GM12878 (cell line): ENCODE measurements at regions not wholly inside any gene's neighbourhood (a gene's known extent, or its start where the extent isn't known, plus 50 kb on each side); places are given as distances from the start of the nearest gene placed in this dataset.
A peak's percentile ranks its signal among the peaks of the same experiment; 100 is the strongest.

Experiments used
- ATAC-seq: fragments of 200-7000 bp; cut with Tn5 transposase; 3 replicates; pipeline ENCODE4 v1.9.1; 2020; ENCODE audit warnings: mild to moderate bottlenecking, moderate library complexity
- BruUV-seq: library from RNA; stranded (reverse); fragments of 400-500 nt; replicated peaks from 2 replicates; lab custom pipeline; 2021; lab: Mats Ljungman, UMichigan
- CTCF ChIA-PET: fragments of 300-600 bp; sonication (Branson Sonifier 250); formaldehyde crosslinking; extraction: SDS; loops from one replicate; lab custom pipeline; 2021; ENCODE audit warnings: inconsistent platforms; lab: Yijun Ruan, JAX
- POLR2A ChIA-PET: fragments of 350-600 bp; formaldehyde crosslinking; extraction: SDS; loops from one replicate; lab custom pipeline; 2021; ENCODE audit warnings: inconsistent platforms; lab: Charles Lee
- RAD21 ChIA-PET: fragments of 300-600 bp; sonication (Branson Sonifier 250); formaldehyde crosslinking; loops from one replicate; lab custom pipeline; 2023; ENCODE audit warnings: antibody characterized with exemption; ENCODE audit not compliant: unreplicated experiment; lab: Charles Lee
- SMC1A ChIA-PET: fragments of 300-600 bp; sonication (Branson Sonifier 250); formaldehyde crosslinking; loops from one replicate; lab custom pipeline; 2023; ENCODE audit not compliant: unreplicated experiment, uncharacterized antibody; lab: Charles Lee
- DNase-seq: peaks from one replicate; pipeline ENCODE4 v3.0.0-alpha.2; 2011; ENCODE audit warnings: low read depth, low spot score
- FAIRE-seq: peaks from 3 replicates; lab custom pipeline; 2011; peaks lifted over from hg19 to GRCh38; lab: Jason Lieb, UNC
- H2AFZ ChIP-seq: 2 replicates; pipeline ENCODE4 v1.6.0; 2011; ENCODE audit warnings: low read depth, low read length, control low read depth; ENCODE audit not compliant: control insufficient read depth
- H3K27ac ChIP-seq: 2 replicates; pipeline ENCODE4 v1.5.1; 2011; ENCODE audit warnings: control low read depth; ENCODE audit not compliant: control insufficient read depth, insufficient read depth
- H3K27me3 ChIP-seq, 2 experiments: replicated peaks in 1 of 2; 2 replicates each; pipeline versions ENCODE4 v1.6.0 to v1.6.1; 2011; ENCODE audit warnings: low read length in 1 of 2; ENCODE audit not compliant: control insufficient read depth in 2 of 2, insufficient read depth in 2 of 2
- H3K36me3 ChIP-seq, 2 experiments: 2 replicates each; pipeline ENCODE4 v1.5.1; 2011; ENCODE audit warnings: low read length in 1 of 2; ENCODE audit not compliant: control insufficient read depth in 2 of 2, insufficient read depth in 2 of 2
- H3K4me1 ChIP-seq: 2 replicates; pipeline ENCODE4 v1.6.1; 2011; ENCODE audit warnings: mild to moderate bottlenecking, low read length, moderate library complexity, mixed read lengths; ENCODE audit not compliant: control insufficient read depth, insufficient read depth
- H3K4me2 ChIP-seq: 2 replicates; pipeline ENCODE4 v1.6.0; 2011; ENCODE audit warnings: control low read depth; ENCODE audit not compliant: control insufficient read depth, insufficient read depth
- H3K4me3 ChIP-seq: fragments of 200-600 bp; sonication (generic); 2 replicates; pipeline ENCODE4 v1.5.1; 2016
- H3K79me2 ChIP-seq: 2 replicates; pipeline ENCODE4 v1.6.0; 2011; ENCODE audit warnings: low read length; ENCODE audit not compliant: control insufficient read depth, insufficient read depth
- H3K9ac ChIP-seq: 2 replicates; pipeline ENCODE4 v1.8.0; 2011; ENCODE audit warnings: low read length, control low read depth, mixed read lengths; ENCODE audit not compliant: control insufficient read depth, insufficient read depth
- H3K9me3 ChIP-seq: replicated peaks from 3 replicates; pipeline ENCODE4 v1.5.1; 2011; ENCODE audit warnings: mild to moderate bottlenecking, low read length; ENCODE audit not compliant: control insufficient read depth, insufficient read depth
- H4K20me1 ChIP-seq: 2 replicates; pipeline ENCODE4 v1.6.0; 2011; ENCODE audit not compliant: control insufficient read depth, insufficient read depth
- CREM ChIP-seq: IDR thresholded peaks from 2 replicates; pipeline ENCODE4 v1.6.1; 2014; ENCODE audit warnings: antibody characterized with exemption, low read depth
- MYC ChIP-seq: IDR thresholded peaks from 2 replicates; pipeline ENCODE4 v1.6.1; 2011; ENCODE audit warnings: mild to moderate bottlenecking, low read length, moderate library complexity, inconsistent platforms; ENCODE audit not compliant: insufficient read depth, insufficient replicate concordance, insufficient read length, severe bottlenecking
- NR2F1 ChIP-seq: fragments of 450-650 bp; conservative IDR thresholded peaks from 2 replicates; pipeline ENCODE4 v1.6.1; 2017; ENCODE audit warnings: mild to moderate bottlenecking
- PAX5 ChIP-seq: IDR thresholded peaks from 2 replicates; pipeline ENCODE4 v1.6.1; 2011; ENCODE audit warnings: low read depth, low read length, borderline replicate concordance
- YBX1 ChIP-seq: fragments of 450-650 bp; IDR thresholded peaks from 2 replicates; pipeline ENCODE4 v1.6.1; 2016; ENCODE audit warnings: antibody characterized with exemption
- WGBS: methylation state at CpG from one replicate; pipeline ENCODE4 v1.1.6; 2016; ENCODE audit warnings: low lambda C conversion rate; ENCODE audit not compliant: insufficient replicate concordance, insufficient coverage; ENCODE audit errors: missing lambda C conversion rate; 5-methylcytosine and 5-hydroxymethylcytosine counted together
- in situ Hi-C: fragments of 300-500 bp; cut with MboI; formaldehyde crosslinking; loops from 9 replicates; pipeline ENCODE4 v1.14.3; 2018; ENCODE audit warnings: mixed read lengths
- intact Hi-C: fragments of 100-400 bp; cut with micrococcal nuclease; formaldehyde crosslinking; loops from one replicate; pipeline ENCODE4 v1.14.2; 2022; ENCODE audit not compliant: unreplicated experiment
- TF ChIP-seq, protein P1 (sequence below): IDR thresholded peaks from 2 replicates; pipeline ENCODE4 v1.6.1; 2012; ENCODE audit warnings: low read length, inconsistent platforms
- TF ChIP-seq, protein P2 (sequence below): IDR thresholded peaks from 2 replicates; pipeline ENCODE4 v1.6.1; 2012; ENCODE audit warnings: low read depth, low read length, improper control_type of control experiment
- TF ChIP-seq, protein P3 (sequence below): fragments of 450-650 bp; IDR thresholded peaks from 2 replicates; pipeline ENCODE4 v1.6.1; 2017; ENCODE audit warnings: mild to moderate bottlenecking
- TF ChIP-seq, protein P4 (sequence below): fragments of 450-650 bp; IDR thresholded peaks from 2 replicates; pipeline ENCODE4 v1.6.1; 2018; ENCODE audit warnings: mild to moderate bottlenecking, low read depth, moderate library complexity; ENCODE audit not compliant: partially characterized antibody

DNA sequence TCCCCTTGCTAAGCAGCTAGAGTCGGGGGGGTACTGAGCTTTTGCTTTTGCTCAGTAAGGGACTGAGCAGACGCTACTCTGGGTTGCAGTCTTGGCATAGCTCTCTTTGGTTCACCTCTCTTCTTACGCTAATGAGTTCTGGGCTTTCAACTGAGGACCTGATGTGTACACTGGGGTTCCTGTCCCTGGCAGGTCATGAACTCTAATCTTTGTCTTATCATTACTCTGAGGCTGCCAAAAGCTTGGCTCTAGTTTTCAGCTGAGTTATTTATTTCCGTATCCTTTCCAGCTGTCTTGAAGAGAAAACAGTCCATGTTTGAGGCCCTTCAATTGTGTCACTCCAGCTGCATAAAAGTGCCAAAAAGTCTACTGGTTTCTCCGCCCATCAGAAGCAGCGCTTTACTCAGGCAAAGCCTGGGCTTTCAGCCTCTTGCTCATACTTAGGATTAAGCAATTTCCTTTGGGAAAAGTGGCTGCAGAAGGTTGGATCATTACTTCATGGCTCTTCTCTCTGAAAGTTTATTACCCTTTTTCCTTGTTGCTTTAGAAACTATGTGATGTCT lies 121.0 kb upstream of the STOX2 start:
- SMC1A ChIA-PET = interaction anchor here (0.6 to 0.7 kb wide), 2 partner anchors 43 to 789 kb away, joined by 3 to 4 read pairs; no protein-coding TSS in a partner anchor
- RAD21 ChIA-PET = no interaction called here
- ATAC-seq (no peak), DNase-seq (no peak), FAIRE-seq (no peak)
- Histone ChIP-seq H3K27ac (no peak overlapping the region), H3K9me3 (no peaks in the 10 kb centered on the region; the same call in 1 of the 3 replicates), H3K36me3 (no peaks in the 10 kb centered on the region), H4K20me1 (no peaks in the 10 kb centered on the region), H3K9ac (no peak overlapping the region), H2AFZ (no peak overlapping the region), H3K79me2 (no peaks in the 10 kb centered on the region), H3K27me3 (no peaks in the 10 kb centered on the region), H3K4me2 (no peak overlapping the region), H3K4me1 (no peaks in the 10 kb centered on the region), H3K4me3 (no peak overlapping the region)
- no TSS peak for BruUV-seq
- CTCF ChIA-PET = no interaction called here
- 57% methylated on average over 6 of the region's 6 CpGs for WGBS
- TF ChIP-seq, protein P1, sequence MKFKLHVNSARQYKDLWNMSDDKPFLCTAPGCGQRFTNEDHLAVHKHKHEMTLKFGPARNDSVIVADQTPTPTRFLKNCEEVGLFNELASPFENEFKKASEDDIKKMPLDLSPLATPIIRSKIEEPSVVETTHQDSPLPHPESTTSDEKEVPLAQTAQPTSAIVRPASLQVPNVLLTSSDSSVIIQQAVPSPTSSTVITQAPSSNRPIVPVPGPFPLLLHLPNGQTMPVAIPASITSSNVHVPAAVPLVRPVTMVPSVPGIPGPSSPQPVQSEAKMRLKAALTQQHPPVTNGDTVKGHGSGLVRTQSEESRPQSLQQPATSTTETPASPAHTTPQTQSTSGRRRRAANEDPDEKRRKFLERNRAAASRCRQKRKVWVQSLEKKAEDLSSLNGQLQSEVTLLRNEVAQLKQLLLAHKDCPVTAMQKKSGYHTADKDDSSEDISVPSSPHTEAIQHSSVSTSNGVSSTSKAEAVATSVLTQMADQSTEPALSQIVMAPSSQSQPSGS = no peak
- TF ChIP-seq, protein P2, sequence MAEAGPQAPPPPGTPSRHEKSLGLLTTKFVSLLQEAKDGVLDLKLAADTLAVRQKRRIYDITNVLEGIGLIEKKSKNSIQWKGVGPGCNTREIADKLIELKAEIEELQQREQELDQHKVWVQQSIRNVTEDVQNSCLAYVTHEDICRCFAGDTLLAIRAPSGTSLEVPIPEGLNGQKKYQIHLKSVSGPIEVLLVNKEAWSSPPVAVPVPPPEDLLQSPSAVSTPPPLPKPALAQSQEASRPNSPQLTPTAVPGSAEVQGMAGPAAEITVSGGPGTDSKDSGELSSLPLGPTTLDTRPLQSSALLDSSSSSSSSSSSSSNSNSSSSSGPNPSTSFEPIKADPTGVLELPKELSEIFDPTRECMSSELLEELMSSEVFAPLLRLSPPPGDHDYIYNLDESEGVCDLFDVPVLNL = no peak
- TF ChIP-seq PAX5 = no peak
- intact Hi-C loops = no loop called here
- in situ Hi-C loops = no loop called here
- POLR2A ChIA-PET = no interaction called here

DNA sequence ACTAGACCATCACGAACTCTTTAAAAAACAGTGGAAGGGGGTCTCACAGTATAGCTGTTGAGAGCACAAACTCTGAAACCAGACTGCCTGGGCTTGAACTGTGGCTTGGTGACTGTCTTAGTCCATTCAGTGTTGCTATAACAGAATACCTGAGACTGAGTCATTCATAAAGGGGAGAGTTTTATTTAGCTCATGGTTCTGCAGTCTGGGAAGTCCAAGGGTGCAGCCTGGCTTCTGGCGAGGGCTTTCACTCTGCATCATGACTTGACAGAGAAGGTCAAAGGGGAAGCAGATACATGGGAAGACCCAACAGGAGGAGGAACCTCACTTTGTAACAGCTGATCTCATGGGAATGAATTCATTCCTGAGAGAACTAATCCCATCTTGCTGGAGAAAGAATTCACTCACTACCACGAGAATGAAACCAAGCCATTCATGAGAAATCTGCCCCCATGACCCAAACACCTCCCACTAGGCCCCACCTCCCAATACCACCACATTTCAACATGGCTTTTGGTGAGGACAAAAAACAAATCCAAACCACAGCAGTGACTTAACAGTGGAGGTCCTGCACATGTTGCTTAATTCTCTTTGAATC lies 116.7 kb upstream of the STOX2 start:
- in situ Hi-C loops (no loop called here), intact Hi-C loops (no loop called here)
- ATAC-seq = peak; percentile 61
- Histone ChIP-seq H3K9ac (no peak overlapping the region), H3K27me3 (no peaks in the 10 kb centered on the region), H3K9me3 (no peaks in the 10 kb centered on the region; the same call in 1 of the 3 replicates), H3K4me3 (no peak overlapping the region), H3K4me2 (no peak overlapping the region), H3K79me2 (no peaks in the 10 kb centered on the region), H4K20me1 (no peaks in the 10 kb centered on the region), H3K27ac (no peak overlapping the region), H3K36me3 (no peaks in the 10 kb centered on the region), H2AFZ (no peak overlapping the region), H3K4me1 (no peaks in the 10 kb centered on the region)
- ChIA-PET RAD21 (no interaction called here), SMC1A (no interaction called here), POLR2A (no interaction called here), CTCF (no interaction called here)
- no peak for FAIRE-seq
- WGBS = 2% methylated on average over 3 of the region's 3 CpGs
- no TSS peak for BruUV-seq
- DNase-seq = no peak
- TF ChIP-seq MYC = no peak
- no peak for TF ChIP-seq NR2F1
- TF ChIP-seq, protein P3, sequence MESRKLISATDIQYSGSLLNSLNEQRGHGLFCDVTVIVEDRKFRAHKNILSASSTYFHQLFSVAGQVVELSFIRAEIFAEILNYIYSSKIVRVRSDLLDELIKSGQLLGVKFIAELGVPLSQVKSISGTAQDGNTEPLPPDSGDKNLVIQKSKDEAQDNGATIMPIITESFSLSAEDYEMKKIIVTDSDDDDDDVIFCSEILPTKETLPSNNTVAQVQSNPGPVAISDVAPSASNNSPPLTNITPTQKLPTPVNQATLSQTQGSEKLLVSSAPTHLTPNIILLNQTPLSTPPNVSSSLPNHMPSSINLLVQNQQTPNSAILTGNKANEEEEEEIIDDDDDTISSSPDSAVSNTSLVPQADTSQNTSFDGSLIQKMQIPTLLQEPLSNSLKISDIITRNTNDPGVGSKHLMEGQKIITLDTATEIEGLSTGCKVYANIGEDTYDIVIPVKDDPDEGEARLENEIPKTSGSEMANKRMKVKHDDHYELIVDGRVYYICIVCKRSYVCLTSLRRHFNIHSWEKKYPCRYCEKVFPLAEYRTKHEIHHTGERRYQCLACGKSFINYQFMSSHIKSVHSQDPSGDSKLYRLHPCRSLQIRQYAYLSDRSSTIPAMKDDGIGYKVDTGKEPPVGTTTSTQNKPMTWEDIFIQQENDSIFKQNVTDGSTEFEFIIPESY = no peak
- TF ChIP-seq CREM = no peak
- TF ChIP-seq YBX1 = no peak
- TF ChIP-seq, protein P4, sequence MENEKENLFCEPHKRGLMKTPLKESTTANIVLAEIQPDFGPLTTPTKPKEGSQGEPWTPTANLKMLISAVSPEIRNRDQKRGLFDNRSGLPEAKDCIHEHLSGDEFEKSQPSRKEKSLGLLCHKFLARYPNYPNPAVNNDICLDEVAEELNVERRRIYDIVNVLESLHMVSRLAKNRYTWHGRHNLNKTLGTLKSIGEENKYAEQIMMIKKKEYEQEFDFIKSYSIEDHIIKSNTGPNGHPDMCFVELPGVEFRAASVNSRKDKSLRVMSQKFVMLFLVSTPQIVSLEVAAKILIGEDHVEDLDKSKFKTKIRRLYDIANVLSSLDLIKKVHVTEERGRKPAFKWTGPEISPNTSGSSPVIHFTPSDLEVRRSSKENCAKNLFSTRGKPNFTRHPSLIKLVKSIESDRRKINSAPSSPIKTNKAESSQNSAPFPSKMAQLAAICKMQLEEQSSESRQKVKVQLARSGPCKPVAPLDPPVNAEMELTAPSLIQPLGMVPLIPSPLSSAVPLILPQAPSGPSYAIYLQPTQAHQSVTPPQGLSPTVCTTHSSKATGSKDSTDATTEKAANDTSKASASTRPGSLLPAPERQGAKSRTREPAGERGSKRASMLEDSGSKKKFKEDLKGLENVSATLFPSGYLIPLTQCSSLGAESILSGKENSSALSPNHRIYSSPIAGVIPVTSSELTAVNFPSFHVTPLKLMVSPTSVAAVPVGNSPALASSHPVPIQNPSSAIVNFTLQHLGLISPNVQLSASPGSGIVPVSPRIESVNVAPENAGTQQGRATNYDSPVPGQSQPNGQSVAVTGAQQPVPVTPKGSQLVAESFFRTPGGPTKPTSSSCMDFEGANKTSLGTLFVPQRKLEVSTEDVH = no peak
